ENCODE measurements at regions not wholly inside any gene's neighbourhood (a gene's known extent, or its start where the extent isn't known, plus 50 kb on each side); places are given as distances from the start of the nearest gene placed in this dataset.
A peak's percentile ranks its signal among the peaks of the same experiment; 100 is the strongest.

DNA sequence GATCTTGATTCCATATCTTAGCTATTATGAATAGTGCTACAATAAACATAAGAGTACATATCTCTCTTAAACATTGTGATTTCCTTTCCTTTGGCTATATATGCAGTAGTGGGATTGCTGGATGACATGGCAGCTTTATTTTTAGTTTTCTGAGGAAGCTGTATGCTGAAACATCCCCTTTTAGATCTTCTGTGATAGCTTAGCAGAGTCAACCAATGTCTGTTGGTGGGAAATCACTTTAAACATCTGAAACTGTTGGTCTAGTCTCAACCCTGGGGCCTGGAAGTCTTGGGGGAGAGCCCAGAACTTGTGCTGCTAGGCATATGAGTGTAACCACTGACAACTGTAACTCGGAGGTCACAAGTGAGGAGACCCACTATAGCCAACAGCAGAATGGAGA, 378.6 kb upstream of the SLC14A2 start:
- TF ChIP-seq, protein P1, sequence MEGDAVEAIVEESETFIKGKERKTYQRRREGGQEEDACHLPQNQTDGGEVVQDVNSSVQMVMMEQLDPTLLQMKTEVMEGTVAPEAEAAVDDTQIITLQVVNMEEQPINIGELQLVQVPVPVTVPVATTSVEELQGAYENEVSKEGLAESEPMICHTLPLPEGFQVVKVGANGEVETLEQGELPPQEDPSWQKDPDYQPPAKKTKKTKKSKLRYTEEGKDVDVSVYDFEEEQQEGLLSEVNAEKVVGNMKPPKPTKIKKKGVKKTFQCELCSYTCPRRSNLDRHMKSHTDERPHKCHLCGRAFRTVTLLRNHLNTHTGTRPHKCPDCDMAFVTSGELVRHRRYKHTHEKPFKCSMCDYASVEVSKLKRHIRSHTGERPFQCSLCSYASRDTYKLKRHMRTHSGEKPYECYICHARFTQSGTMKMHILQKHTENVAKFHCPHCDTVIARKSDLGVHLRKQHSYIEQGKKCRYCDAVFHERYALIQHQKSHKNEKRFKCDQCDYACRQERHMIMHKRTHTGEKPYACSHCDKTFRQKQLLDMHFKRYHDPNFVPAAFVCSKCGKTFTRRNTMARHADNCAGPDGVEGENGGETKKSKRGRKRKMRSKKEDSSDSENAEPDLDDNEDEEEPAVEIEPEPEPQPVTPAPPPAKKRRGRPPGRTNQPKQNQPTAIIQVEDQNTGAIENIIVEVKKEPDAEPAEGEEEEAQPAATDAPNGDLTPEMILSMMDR (IDR thresholded peaks at IDR 0.05), result no peak
- no peak for DNase-seq (ENCODE audit: low spot score)
- Histone ChIP-seq H3K4me3 (no peak overlapping the region), H3K27ac (no peak overlapping the region)

DNA sequence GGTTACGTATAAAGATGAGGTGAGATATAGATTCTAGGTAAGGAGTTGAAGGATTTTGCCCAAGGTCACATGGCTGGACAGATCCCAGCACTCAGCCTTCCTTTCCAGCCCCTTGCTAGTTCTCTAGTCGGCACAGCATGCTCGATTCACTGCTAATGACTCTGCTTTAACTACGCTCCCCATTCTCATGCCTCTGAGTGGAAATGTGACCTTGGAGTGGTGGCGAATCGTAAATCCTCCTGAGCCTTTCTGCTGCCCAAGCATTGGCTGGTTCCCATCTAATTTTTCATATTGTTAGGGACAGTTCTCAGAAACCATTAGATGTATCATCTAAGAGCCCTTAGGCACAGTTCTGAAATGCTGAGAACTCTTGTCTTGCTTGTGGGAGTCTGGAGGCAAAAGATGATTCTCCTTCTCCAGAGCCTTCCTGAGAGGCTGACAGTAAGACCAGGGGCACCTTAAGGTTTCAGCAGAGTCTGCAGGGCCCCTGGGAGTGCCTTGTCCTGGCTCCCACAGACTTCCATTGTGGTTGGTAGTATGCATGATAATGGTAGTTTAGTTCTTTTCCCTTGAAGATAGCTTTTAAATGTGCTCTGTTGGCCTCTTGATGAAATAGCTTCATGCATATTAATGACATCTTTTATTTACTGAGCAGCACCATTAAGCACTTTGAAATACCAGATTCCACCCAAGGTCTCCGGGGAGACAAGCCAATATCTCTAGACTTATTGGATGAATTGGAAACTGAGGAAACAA, 377.8 kb upstream of the SLC14A2 start:
- Histone ChIP-seq H3K4me3 (no peak overlapping the region), H3K27ac (no peak overlapping the region)
- TF ChIP-seq, protein P1 (IDR thresholded peaks at IDR 0.05), result no peak
- no peak for DNase-seq (ENCODE audit: low spot score)

DNA sequence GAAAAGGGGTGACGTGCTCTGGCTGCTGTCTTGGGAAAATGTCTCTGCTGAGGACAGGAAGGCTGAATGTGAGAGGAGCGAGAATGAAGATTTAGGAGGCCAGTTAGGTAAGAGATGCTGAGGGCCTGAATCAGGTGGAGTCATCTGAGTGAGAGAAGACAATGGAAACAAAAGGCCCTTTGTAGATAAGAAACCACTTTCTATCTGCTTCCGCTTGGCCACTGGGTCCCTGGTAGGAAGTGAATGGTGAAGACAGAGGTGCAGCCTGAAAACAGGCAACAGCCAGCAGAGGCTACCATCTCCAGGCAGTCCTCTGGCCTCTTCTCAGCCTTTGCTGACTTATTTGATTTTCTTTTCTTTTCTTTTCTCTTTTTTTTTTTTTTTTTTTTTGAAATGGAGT, 374.0 kb upstream of the SLC14A2 start:
- TF ChIP-seq, protein P1 (IDR thresholded peaks at IDR 0.05), result no peak
- no peak for DNase-seq (ENCODE audit: low spot score)
- Histone ChIP-seq H3K27ac (no peak overlapping the region), H3K4me3 (no peak overlapping the region)

DNA sequence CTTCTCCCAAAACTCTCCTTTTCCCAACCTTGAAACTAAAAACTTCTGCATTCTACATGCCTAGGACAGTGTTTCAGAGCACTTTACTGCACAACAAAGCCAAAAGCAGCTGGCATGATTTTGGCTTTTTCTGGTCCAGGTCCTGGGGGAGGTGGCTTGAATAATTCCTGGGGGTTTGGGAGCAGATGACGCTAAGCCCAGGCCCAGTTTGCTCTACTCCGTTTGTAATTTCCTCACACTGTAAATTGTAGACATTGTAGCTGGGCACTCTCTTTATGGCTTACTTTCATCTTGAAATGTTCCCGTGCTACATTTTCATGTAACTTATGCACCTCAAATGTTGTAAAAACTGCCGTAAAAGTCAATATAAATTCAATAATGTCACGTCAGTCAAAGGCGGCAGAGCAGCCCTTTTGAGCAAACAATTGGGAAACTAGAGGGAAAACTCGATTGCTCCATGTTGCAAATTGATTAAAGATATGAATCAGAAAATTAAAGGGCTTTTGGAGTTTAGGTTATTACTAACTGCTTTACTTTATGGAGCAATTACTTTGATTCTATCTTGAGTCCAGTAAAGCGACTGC, 373.2 kb upstream of the SLC14A2 start:
- TF ChIP-seq, protein P1 (IDR thresholded peaks at IDR 0.05), result no peak
- DNase-seq (ENCODE audit: low spot score), result no peak
- no peak overlapping the region for H3K27ac ChIP-seq
- H3K4me3 ChIP-seq, result no peak overlapping the region

DNA sequence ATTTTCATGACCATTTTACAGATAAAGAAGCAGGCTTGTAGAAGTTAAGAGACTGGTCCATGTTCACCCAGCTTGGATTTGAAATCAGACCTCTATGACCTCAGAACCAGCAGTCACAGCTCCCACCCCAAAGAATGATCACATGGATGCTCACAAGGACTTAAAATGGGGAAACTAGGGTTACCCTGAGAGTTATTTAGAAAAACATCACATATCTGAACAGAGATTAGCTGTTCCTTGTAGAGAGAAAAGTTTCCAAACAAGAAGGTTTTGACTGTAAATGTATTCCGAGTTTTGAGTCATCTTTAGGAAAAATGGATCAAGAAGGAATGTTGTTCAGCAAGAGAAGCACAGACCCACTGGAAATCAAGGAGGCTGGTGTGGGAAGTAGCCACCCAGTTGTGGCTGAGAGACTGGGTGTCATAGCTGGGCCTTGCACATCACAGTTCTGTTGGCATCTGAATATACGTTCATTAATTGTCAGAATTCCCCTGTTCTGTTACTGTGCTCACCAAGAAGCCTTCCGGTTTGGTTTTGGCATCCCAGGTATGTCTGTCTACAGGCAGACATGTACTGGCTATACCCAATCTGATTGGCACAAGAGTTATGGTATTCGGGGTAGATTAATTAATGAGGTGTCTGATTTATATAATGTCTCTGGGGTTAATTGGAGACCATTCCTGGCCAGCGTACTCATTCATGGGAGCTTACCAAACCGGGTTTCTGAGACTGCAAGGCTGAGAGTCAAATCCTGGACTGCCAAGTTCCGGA, 371.8 kb upstream of the SLC14A2 start:
- TF ChIP-seq, protein P1 (IDR thresholded peaks at IDR 0.05), result no peak
- Histone ChIP-seq H3K4me3 (no peak overlapping the region), H3K27ac (peak overlapping the region; percentile 54 to 77)
- DNase-seq (ENCODE audit: low spot score), result no peak

DNA sequence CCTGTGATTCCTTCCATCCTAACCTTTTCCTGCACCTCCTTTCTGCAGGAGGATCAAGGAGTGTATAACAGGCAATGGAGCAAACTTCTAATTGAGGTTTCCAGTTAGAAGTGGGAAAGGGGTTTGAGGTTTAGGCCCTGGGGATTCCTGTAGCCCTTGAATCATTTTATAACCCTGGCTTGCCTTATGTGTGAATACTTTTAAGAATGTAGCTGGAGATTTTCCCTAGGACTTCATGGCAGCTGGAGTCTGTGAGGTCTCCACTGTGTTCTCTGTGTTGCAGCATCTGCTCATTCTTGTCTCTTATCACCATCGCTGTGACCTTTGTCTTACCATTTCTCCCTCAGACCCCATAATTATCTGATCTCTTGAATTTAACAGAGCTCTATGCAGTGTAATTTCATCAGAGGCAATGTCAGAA, 370.2 kb upstream of the SLC14A2 start:
- no peak overlapping the region for H3K4me3 ChIP-seq
- TF ChIP-seq, protein P1 (IDR thresholded peaks at IDR 0.05), result no peak
- no peak for DNase-seq (ENCODE audit: low spot score)

More for the DNA sequence above, 370.2 kb upstream of the SLC14A2 start:
- H3K27ac ChIP-seq, result peak overlapping the region; percentile 22 to 50
